Adrenal gland (tissue), 9 donors: ENCODE measurements at regions not wholly inside any gene's neighbourhood (a gene's known extent, or its start where the extent isn't known, plus 50 kb on each side); places are given as distances from the start of the nearest gene placed in this dataset.

ENCODE experiments used
- DNase-seq, 7 donors: peaks; one replicate each; pipeline ENCODE4 v3.0.0-alpha.2; 2019 to 2020
- H3K27ac ChIP-seq, 5 donors: fragments of 200-600 bp; sonication (generic) in 4 of 5; 1 replicate in 3 of 5; 2 replicates in 2 of 5; pipeline versions ENCODE4 v1.5.1 to v1.8.0; 2016 to 2020; ENCODE audit warnings: mild to moderate bottlenecking in 1 of 5
- H3K27me3 ChIP-seq: fragments of 200-600 bp; 2 replicates; pipeline ENCODE4 v1.8.0; 2021
- H3K36me3 ChIP-seq, 2 donors: fragments of 200-600 bp; replicated peaks in 1 of 2; 1 replicate in 1 of 2; 2 replicates in 1 of 2; pipeline versions ENCODE4 v1.5.1 to v1.8.0; 2018 to 2022
- H3K4me1 ChIP-seq, 2 donors: fragments of 200-600 bp; replicated peaks in 1 of 2; 1 replicate in 1 of 2; 2 replicates in 1 of 2; pipeline versions ENCODE4 v1.5.1 to v1.8.0; 2018 to 2021
- H3K4me3 ChIP-seq, 4 donors: fragments of 200-600 bp; sonication (generic) in 3 of 4; one replicate each; pipeline ENCODE4 v1.5.1; 2016 to 2018
- H3K9me3 ChIP-seq, 3 donors: fragments of 200-600 bp; sonication (generic) in 1 of 3; replicated peaks in 1 of 3; 1 replicate in 2 of 3; 2 replicates in 1 of 3; pipeline versions ENCODE4 v1.5.1 to v1.8.0; 2016 to 2021
- CTCF ChIP-seq, 6 experiments: fragments of 450-650 bp in 4 of 6; fragments of 200-600 bp in 2 of 6; sonication (generic) in 1 of 6; IDR thresholded peaks; 1 replicate in 5 of 6; 2 replicates in 1 of 6; pipeline versions ENCODE4 v1.5.1 to v1.8.0; 2016 to 2021; ENCODE audit warnings: antibody characterized with exemption in 6 of 6, mild to moderate bottlenecking in 2 of 6, moderate library complexity in 1 of 6
- POLR2A ChIP-seq, 2 donors: fragments of 450-650 bp; IDR thresholded peaks; one replicate each; pipeline ENCODE4 v1.6.1; 2017; ENCODE audit warnings: antibody characterized with exemption in 2 of 2, mild to moderate bottlenecking in 2 of 2, moderate library complexity in 1 of 2
- WGBS, 4 donors: extraction: QIAGEN DNeasy Blood & Tissue Kit in 2 of 4; methylation state at CpG; one replicate each; pipeline versions ENCODE4 v1.1.5 to v1.1.7; 2013 to 2017; 5-methylcytosine and 5-hydroxymethylcytosine counted together
- intact Hi-C, 2 donors: fragments of 100-400 bp; cut with DNase I; formaldehyde crosslinking; loops; one replicate each; pipeline versions ENCODE4 v1.14.1 to v1.15.0; 2022 to 2023
- donor health status: healthy with polysubstance abuse.
- donor health status: Bipolar disorder and iron deficiency.
- donor health status: DM: yes; HTN: yes; CAD: no.
- donor health status: DM: no; HTN: no; CAD: no.
- donor health status: DM: no; HTN: no; CAD: no.

DNA sequence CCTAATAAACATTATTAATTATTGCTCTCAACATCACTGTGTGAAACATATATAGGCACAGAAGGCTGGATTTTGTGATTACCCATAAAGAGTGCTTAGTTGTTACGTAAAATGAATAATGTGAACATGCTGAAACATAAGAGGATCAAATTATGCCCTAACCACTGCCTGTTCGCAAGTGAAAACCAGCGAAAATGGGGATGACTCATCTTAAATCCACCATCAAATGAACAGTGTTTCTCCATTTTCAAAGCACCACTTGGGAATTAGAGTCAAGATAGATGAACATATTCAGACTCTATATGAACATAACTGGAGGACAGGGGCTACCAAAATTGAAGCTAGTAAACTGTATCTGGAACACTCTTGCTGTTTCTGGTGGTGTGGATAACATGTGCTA, 386.2 kb downstream of the HHIPL2 start:
- no peaks in the 10 kb centered on the region for H3K4me1 ChIP-seq
- TF ChIP-seq CTCF (IDR thresholded peaks at IDR 0.05) = no peak
- no peak for TF ChIP-seq POLR2A (IDR thresholded peaks at IDR 0.05)
- intact Hi-C loops = no loop called here
- no peak overlapping the region for H3K4me3 ChIP-seq
- H3K27ac ChIP-seq = no peak overlapping the region
- H3K9me3 ChIP-seq = no peaks in the 10 kb centered on the region
- no peaks in the 10 kb centered on the region for H3K36me3 ChIP-seq
- no peak for DNase-seq
- no peaks in the 10 kb centered on the region for H3K27me3 ChIP-seq
- whole genome bisulfite sequencing, 4 donors = 62 to 74% (median 66%) methylated on average over 3 of the region's 3 CpGs

DNA sequence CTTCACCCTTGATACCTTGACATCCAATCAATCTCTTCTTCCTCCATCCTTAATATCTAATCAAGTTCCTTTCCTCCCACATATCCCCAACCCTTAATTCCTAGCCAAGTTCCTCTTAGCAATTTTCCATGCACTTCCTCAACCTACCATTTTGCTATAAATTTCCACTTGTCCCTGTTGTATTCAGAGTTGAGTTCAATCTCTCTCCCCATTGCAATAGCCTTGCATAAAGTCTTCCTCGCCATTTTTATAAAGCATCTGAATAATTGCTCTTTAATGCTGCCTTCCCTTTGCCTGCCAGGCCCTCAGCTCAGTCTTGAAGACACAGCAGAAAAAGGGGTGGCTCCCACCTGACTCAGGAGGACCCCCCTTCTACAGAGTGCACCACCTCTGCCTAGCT, 390.3 kb downstream of the HHIPL2 start:
- Histone ChIP-seq H3K27me3 (no peaks in the 10 kb centered on the region), H3K27ac (no peak overlapping the region), H3K4me3 (no peak overlapping the region), H3K36me3 (no peaks in the 10 kb centered on the region), H3K4me1 (no peaks in the 10 kb centered on the region), H3K9me3 (no peaks in the 10 kb centered on the region)
- no peak for TF ChIP-seq CTCF (IDR thresholded peaks at IDR 0.05)
- TF ChIP-seq POLR2A (IDR thresholded peaks at IDR 0.05) = no peak
- WGBS, 4 donors = 81 to 98% (median 86%) methylated on average over 1 of the region's 1 CpG
- intact Hi-C loops = no loop called here
- no peak for DNase-seq

GRCh38 chr1:222140206-222140605, 398.3 kb upstream of the DUSP10 start:
- DNase-seq = no peak
- Histone ChIP-seq H3K27me3 (no peaks in the 10 kb centered on the region), H3K27ac (no peak overlapping the region), H3K4me3 (no peak overlapping the region), H3K9me3 (no peaks in the 10 kb centered on the region), H3K4me1 (no peaks in the 10 kb centered on the region), H3K36me3 (no peaks in the 10 kb centered on the region)
- intact Hi-C loops = no loop called here
- no peak for TF ChIP-seq CTCF (IDR thresholded peaks at IDR 0.05)
- 22 to 47% (median 27%) methylated on average over 1 of the region's 1 CpG for WGBS, 4 donors

GRCh38 chr1:222138095-222138494, 396.2 kb upstream of the DUSP10 start:
- no peak for DNase-seq
- intact Hi-C loops = no loop called here
- Histone ChIP-seq H3K27ac (no peak overlapping the region), H3K4me3 (no peak overlapping the region), H3K9me3 (no peaks in the 10 kb centered on the region), H3K36me3 (no peaks in the 10 kb centered on the region), H3K4me1 (no peaks in the 10 kb centered on the region), H3K27me3 (no peaks in the 10 kb centered on the region)
- 81 to 95% (median 89%) methylated on average over 15 of the region's 15 CpGs for WGBS, 4 donors
- no peak for TF ChIP-seq POLR2A (IDR thresholded peaks at IDR 0.05)
- TF ChIP-seq CTCF (IDR thresholded peaks at IDR 0.05) = no peak
